CD1c-positive myeloid dendritic cell (primary cell): ENCODE measurements at regions not wholly inside any gene's neighbourhood (a gene's known extent, or its start where the extent isn't known, plus 50 kb on each side); places are given as distances from the start of the nearest gene placed in this dataset.

Experiments used
- DNase-seq: peaks from one replicate; pipeline ENCODE4 v3.0.0-alpha.2; 2016; ENCODE audit errors: extremely low spot score

GRCh38 chr2:129239141-129239540, 740.3 kb upstream of the RAB6C start:
- no peak for DNase-seq

DNA sequence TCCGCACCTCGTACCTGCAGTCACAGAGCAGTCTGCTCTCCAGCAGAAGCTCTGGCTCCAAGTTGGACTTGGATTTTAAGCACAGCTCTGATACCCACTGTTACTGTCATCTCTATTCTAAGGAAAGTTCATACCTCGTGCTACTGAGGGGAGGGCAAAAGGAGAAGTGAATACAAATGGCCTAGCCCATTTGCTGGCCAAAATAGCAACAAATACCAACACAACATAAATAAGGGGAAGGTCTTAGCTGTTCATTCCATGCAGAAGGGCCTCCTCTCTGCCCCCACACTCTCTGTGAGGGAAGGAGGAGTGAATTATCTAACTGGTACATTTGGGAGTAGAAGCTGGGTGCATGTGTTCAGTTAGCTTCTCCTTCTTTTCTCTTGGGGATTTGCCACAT, 739.4 kb upstream of the RAB6C start:
- DNase-seq, result no peak

- DNase-seq, result no peak
These were observed 737.2 kb upstream of the RAB6C start for GRCh38 chr2:129242269-129242668.

GRCh38 chr2:129247751-129248150, 731.7 kb upstream of the RAB6C start:
- DNase-seq, result no peak

DNA sequence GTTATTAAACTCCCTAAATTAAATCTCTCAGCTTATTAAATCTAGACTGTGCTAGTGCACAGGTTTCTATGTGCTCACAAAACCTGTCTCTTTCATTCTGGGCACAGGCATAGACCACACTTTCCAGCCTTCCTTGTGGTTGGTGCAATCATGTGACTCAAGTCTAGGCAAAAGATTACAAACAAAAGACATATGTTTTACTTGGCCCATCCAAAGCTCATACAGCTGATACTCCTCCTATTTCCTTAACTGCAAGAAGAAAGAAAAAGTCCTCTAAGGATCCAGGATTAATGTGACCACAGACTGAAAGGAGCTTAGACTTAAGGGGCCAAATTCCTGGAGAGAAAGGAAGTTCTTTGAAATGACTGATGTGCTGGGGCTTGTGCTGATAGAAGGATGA, 731.3 kb upstream of the RAB6C start:
- no peak for DNase-seq

DNA sequence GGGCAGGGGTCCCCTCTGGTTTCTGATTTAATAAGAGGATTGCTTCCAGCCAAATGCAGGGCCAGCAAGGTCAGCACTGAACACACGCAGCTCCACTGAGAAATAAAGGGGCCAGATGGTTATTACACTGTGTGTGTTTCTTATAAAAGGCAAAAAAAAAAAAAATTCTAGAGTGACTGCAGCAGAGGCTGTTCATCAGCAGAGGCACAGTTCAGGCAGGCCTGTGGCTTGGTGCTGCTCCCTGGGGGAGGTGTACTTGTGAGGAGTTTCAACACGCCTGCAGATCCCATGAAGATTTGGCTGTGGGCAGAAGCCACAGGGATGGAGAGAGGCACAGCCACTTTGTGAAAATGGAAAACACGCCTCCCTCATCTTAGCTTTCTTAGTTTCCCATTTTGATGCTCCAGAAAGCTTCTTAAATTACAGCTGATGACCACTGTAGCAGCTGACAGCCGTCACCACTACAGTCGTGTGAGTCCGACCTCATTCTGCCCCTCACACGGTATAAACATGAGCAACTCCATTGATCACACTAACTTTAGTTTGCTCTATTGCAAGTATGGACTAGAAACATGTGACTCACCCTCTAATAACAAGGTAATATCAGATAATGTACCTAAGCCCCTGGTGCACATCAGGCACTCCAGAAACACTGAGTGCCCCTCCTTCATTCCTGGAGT, 726.5 kb upstream of the RAB6C start:
- no peak for DNase-seq

DNA sequence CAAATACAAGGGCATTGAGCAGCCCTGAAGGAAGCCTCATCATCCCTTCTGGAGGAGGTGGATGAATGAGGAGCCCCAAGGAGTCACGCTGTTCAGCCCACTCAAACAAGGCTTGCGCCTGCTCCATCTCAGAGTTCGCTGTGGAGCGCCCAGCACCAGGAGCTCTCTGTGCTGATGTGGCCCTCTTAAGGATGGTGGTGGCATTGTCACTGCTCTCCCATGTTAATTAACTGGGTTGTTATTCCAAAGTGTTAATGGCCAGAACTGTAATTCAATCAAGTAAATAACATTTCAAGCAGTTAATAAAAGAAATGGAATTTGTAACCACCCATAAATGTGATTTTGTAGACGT, 726.0 kb upstream of the RAB6C start:
- DNase-seq, result no peak

DNA sequence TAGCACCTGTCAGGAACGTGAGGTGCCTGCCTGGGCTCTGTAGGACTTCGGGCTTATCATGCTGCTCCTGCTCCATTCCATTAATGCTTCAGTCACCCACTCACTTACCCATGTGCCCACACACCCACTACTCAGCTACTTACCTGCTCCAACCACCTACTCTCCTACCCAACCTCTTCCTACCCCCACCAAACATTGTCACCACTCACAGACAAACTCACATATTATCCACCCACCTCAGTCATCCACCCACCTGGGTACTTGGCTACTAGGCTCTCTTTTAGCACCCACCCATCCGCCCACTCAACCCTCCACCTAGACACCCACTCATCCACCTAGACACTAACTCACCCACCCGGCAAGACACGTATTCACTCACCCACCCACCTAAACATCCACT, 724.7 kb upstream of the RAB6C start:
- no peak for DNase-seq

DNA sequence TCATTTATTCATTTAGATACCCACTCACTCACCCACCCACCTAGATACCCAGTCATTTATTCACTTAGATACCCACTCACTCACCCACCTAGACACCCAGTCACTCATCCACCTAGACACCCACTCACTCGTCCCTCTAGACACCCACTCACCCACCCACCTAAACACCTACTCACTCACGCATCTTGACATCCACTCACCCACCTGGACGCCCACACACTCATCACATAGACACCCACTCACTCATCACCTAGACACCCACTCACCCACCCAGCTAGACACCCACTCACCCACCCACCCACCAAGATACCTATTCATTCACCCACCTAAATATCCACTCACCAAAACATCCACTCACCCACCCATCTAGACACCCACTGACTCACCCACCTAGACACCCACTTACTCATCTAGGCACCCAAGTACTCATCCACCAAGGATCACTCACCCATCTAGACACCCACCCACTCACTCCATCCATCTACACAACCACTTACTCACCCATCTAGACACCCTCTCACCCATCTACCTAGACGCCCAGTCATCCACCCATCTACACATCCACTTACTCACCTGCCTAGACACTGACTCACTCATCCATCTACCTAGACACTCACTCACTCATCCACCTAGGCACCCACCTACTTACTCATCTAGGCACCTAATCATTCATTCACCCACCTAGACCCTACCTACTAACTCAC, 723.7 kb upstream of the RAB6C start:
- DNase-seq, result no peak

- DNase-seq, result no peak
These were observed 722.8 kb upstream of the RAB6C start for GRCh38 chr2:129256642-129257041.

DNA sequence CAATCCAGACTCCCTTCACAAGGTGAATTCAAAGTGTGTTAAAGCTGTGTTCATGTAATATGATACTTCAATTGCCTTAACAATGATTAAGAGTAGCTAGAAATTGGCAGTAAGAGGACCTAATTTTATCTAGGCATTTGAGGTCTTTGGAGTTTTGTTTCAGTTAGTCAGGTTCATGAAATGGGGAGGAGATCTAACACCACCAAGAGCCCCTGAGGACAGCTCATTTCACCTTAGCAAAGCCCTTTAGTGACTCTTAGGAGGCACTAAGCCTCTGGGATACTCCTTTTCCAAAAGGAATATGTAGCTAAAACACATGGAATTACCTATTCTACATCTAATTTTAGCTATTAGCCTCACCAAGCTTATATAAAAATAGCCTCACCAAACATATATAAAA, 716.5 kb upstream of the RAB6C start:
- DNase-seq, result no peak

GRCh38 chr2:129263939-129264338, 715.5 kb upstream of the RAB6C start:
- no peak for DNase-seq

- no peak for DNase-seq
These were observed 711.9 kb upstream of the RAB6C start for GRCh38 chr2:129267559-129267958.

- no peak for DNase-seq
These were observed 706.0 kb upstream of the RAB6C start for GRCh38 chr2:129273266-129274037.

- no peak for DNase-seq
These were observed 705.4 kb upstream of the RAB6C start for GRCh38 chr2:129274038-129274415.

DNA sequence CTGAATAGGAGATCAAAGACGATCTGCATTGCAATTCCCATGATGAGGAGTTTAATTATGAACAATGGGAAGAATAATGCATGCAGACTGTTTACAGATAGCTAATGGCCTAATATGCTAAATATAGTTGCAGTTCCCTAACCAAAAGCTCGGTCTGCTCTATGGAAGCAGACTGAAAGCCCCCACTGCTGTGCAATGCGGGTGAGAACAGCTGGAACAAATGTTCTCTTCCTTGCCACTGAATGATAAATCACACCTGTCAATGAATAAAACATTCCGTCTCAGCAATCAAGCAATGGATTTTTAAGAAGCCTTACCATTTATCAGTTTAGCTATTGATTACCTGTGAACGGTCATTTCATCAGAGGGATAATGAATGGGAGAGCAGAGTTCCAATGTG, 704.5 kb upstream of the RAB6C start:
- no peak for DNase-seq

DNA sequence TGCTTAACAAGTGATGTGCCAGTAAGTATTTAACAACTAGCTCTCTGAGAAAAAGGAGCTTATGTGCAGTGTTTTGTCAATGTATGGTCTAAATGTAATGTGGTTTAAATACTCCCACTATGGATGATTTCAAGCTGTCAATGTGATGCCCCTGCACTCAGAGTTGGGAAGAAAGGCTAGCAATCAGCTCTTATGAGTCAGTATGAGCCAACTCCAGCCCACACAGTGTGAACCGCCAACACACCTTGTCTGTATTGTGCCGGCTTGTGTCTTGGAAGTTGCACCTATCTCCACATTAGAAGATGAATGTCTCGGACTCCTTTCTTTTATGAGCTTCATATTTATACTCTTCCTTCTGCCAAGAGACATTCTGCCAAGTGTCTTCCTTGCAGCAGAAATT, 703.8 kb upstream of the RAB6C start:
- no peak for DNase-seq

GRCh38 chr2:129276978-129277584, 702.4 kb upstream of the RAB6C start:
- DNase-seq, result no peak

- DNase-seq, result no peak
These were observed 701.9 kb upstream of the RAB6C start for GRCh38 chr2:129277585-129277981.

GRCh38 chr2:129281791-129282530, 697.5 kb upstream of the RAB6C start:
- no peak for DNase-seq

DNA sequence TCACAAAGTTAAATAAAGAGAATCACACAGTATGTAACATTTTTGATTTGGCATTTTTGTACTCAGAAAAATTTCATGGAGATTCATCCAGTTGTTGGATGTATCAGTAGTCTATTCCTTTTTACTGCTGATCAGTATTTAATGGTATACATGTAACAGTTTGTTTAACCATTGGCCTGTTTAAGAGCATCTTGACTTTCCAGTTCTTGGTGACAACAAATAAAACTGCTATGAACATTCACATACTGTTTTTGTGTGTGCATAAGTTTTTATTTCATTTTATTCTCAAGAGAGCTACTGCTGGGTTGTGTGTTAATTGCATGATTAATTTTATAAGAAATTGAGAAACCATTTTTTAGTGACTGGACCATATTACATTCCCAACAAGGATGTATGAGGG, 694.5 kb upstream of the RAB6C start:
- no peak for DNase-seq

GRCh38 chr2:129293326-129293725, 686.1 kb upstream of the RAB6C start:
- DNase-seq, result no peak
